Endothelial cell of umbilical vein (primary cell): ENCODE measurements at regions not wholly inside any gene's neighbourhood (a gene's known extent, or its start where the extent isn't known, plus 50 kb on each side); places are given as distances from the start of the nearest gene placed in this dataset.

ENCODE experiments used
- BruUV-seq: library from RNA; stranded (reverse); fragments of 400-500 nt; replicated peaks from 2 replicates; lab custom pipeline; 2021; lab: Mats Ljungman, UMichigan
- CTCF ChIA-PET: fragments of 300-600, 350-600 bp; sonication (Branson Sonifier 250); formaldehyde crosslinking; loops from one replicate; lab custom pipeline; 2021; ENCODE audit warnings: antibody characterized with exemption, inconsistent platforms; lab: Charles Lee
- POLR2A ChIA-PET: fragments of 300-600, 350-600 bp; sonication (Branson Sonifier 250); formaldehyde crosslinking; loops from one replicate; lab custom pipeline; 2021; ENCODE audit warnings: antibody characterized with exemption, inconsistent platforms; lab: Charles Lee
- DNase-seq: peaks from one replicate; pipeline ENCODE4 v3.0.0-alpha.2; 2011; ENCODE audit warnings: low read depth, low spot score
- FAIRE-seq: peaks from 2 replicates; lab custom pipeline; 2011; peaks lifted over from hg19 to GRCh38; lab: Jason Lieb, UNC
- H2AFZ ChIP-seq: 2 replicates; pipeline ENCODE4 v1.6.0; 2012; ENCODE audit warnings: low read depth, low read length, control low read depth, inconsistent platforms
- H3K27ac ChIP-seq: 2 replicates; pipeline ENCODE4 v1.5.1; 2011; ENCODE audit warnings: low read depth, mild to moderate bottlenecking, control low read depth, low read length, moderate library complexity; ENCODE audit not compliant: insufficient read depth
- H3K27me3 ChIP-seq, 2 experiments: 2 replicates each; pipeline versions ENCODE4 v1.6.0 to v1.6.1; 2011; ENCODE audit warnings: low read length in 2 of 2, mixed read lengths in 1 of 2; ENCODE audit not compliant: control insufficient read depth in 2 of 2, insufficient read depth in 2 of 2
- H3K36me3 ChIP-seq, 2 experiments: 2 replicates in 1 of 2; 3 replicates in 1 of 2; pipeline ENCODE4 v1.5.1; 2011; ENCODE audit warnings: low read length in 2 of 2, mild to moderate bottlenecking in 1 of 2, moderate library complexity in 1 of 2; ENCODE audit not compliant: control insufficient read depth in 2 of 2, insufficient read depth in 2 of 2; ENCODE audit errors: extremely low read depth in 1 of 2
- H3K4me1 ChIP-seq: 3 replicates; pipeline ENCODE4 v1.5.1; 2011; ENCODE audit warnings: mild to moderate bottlenecking, low read length; ENCODE audit not compliant: control insufficient read depth, insufficient read depth; ENCODE audit errors: extremely low read depth
- H3K4me2 ChIP-seq: 2 replicates; pipeline ENCODE4 v1.6.1; 2011; ENCODE audit warnings: low read length, control low read depth, mixed read lengths; ENCODE audit not compliant: insufficient read depth
- H3K4me3 ChIP-seq, 3 experiments: fragments of 200-600 bp in 1 of 3; sonication (generic), shearing (Covaris generic) in 1 of 3; replicated peaks in 1 of 3; 2 replicates each; pipeline ENCODE4 v1.5.1; 2011 to 2016; ENCODE audit warnings: control low read depth in 3 of 3, low read length in 3 of 3, mild to moderate bottlenecking in 2 of 3, inconsistent platforms in 1 of 3, low read depth in 1 of 3, moderate library complexity in 1 of 3; ENCODE audit not compliant: insufficient read depth in 1 of 3
- H3K79me2 ChIP-seq: 2 replicates; pipeline ENCODE4 v1.6.0; 2012; ENCODE audit warnings: low read length, inconsistent platforms; ENCODE audit not compliant: control insufficient read depth, insufficient read depth
- H3K9ac ChIP-seq: replicated peaks from 2 replicates; pipeline ENCODE3; 2011; ENCODE audit warnings: low read length, control low read depth; ENCODE audit not compliant: insufficient read depth; ENCODE audit errors: extremely low read depth
- H3K9me1 ChIP-seq: replicated peaks from 3 replicates; pipeline ENCODE4 v1.6.0; 2011; ENCODE audit warnings: mild to moderate bottlenecking, low read length; ENCODE audit not compliant: control insufficient read depth, insufficient read depth; ENCODE audit errors: extremely low read depth
- H3K9me3 ChIP-seq: replicated peaks from 2 replicates; pipeline ENCODE4 v1.5.1; 2012; ENCODE audit warnings: low read length, inconsistent platforms; ENCODE audit not compliant: control insufficient read depth, insufficient read depth
- H4K20me1 ChIP-seq: replicated peaks from 2 replicates; pipeline ENCODE3; 2011; ENCODE audit warnings: mild to moderate bottlenecking, low read length; ENCODE audit not compliant: control insufficient read depth, insufficient read depth; ENCODE audit errors: extremely low read depth
- CTCF ChIP-seq, 2 donors: IDR thresholded peaks; 1 replicate in 1 of 2; 2 replicates in 1 of 2; pipeline ENCODE4 v1.5.1; 2011; ENCODE audit warnings: low read length in 2 of 2, mild to moderate bottlenecking in 2 of 2, moderate library complexity in 2 of 2, control low read depth in 1 of 2, inconsistent platforms in 1 of 2, low read depth in 1 of 2; ENCODE audit not compliant: insufficient read depth in 1 of 2; ENCODE audit errors: extremely low read depth in 1 of 2
- EZH2 ChIP-seq: IDR thresholded peaks from 2 replicates; pipeline ENCODE4 v1.6.1; 2012; ENCODE audit warnings: borderline replicate concordance, low read depth, mild to moderate bottlenecking, moderate library complexity, low read length, inconsistent platforms; ENCODE audit not compliant: severe bottlenecking
- FOS ChIP-seq: IDR thresholded peaks from 2 replicates; pipeline ENCODE4 v1.6.1; 2011; ENCODE audit warnings: mild to moderate bottlenecking, low read length, moderate library complexity, borderline replicate concordance; ENCODE audit not compliant: insufficient read depth
- GATA2 ChIP-seq: IDR thresholded peaks from 2 replicates; pipeline ENCODE4 v1.7.0; 2011; ENCODE audit warnings: low read depth, mild to moderate bottlenecking, moderate library complexity, mixed read lengths, low read length; ENCODE audit not compliant: insufficient read length, insufficient read depth
- JUN ChIP-seq: IDR thresholded peaks from 2 replicates; pipeline ENCODE4 v1.6.1; 2011; ENCODE audit warnings: borderline replicate concordance, low read depth; ENCODE audit not compliant: insufficient read length, insufficient read depth
- MAX ChIP-seq: IDR thresholded peaks from 2 replicates; pipeline ENCODE4 v1.6.1; 2011; ENCODE audit not compliant: insufficient read depth, insufficient read length
- MYC ChIP-seq: IDR thresholded peaks from one replicate; pipeline ENCODE4 v1.6.1; 2011; ENCODE audit warnings: mild to moderate bottlenecking, low read depth, low read length
- POLR2A ChIP-seq: IDR thresholded peaks from 2 replicates; pipeline ENCODE4 v1.6.1; 2012; ENCODE audit warnings: low read depth, mild to moderate bottlenecking, control low read depth, low read length
- dilution Hi-C: fragments of 300-500 bp; cut with MboI; formaldehyde crosslinking; loops from one replicate; pipeline ENCODE4 v1.15.0; 2019; ENCODE audit warnings: low sequenced_read_pairs; ENCODE audit not compliant: extremely low pct_ligation_motif_present
- intact Hi-C: fragments of 100-400 bp; cut with micrococcal nuclease; formaldehyde crosslinking; loops from one replicate; pipeline ENCODE4 v1.10.0; 2022

- POLR2A ChIA-PET = no interaction called here
These were observed 1248.9 kb upstream of the CHAC2 start for GRCh38 chr2:52518678-52519077.

More at GRCh38 chr2:52518678-52519077, 1248.9 kb upstream of the CHAC2 start:
- H3K4me2 ChIP-seq = no peak overlapping the region
- H4K20me1 ChIP-seq = no peaks in the 10 kb centered on the region
- BruUV-seq = no TSS peak
- H2AFZ ChIP-seq = no peak overlapping the region
- dilution Hi-C loops (no loop called here), intact Hi-C loops (no loop called here)
- no peak overlapping the region for H3K9ac ChIP-seq
- no peaks in the 10 kb centered on the region for H3K36me3 ChIP-seq
- FAIRE-seq = no peak
- H3K27me3 ChIP-seq = no peaks in the 10 kb centered on the region
- no peak overlapping the region for H3K4me3 ChIP-seq
- H3K4me1 ChIP-seq = no peaks in the 10 kb centered on the region
- TF ChIP-seq JUN (no peak), FOS (no peak), POLR2A (no peak), MYC (no peak), MAX (no peak), EZH2 (no peak), GATA2 (no peak), CTCF (IDR thresholded peaks at IDR 0.05; ENCODE audit: extremely low read depth in 1 of 2, insufficient read depth in 1 of 2, low read depth in 1 of 2, low read length in 2 of 2) (no peak)
- DNase-seq = no peak
- no peaks in the 10 kb centered on the region for H3K79me2 ChIP-seq
- CTCF ChIA-PET = no interaction called here
- H3K9me3 ChIP-seq = no peaks in the 10 kb centered on the region
- H3K27ac ChIP-seq = no peak overlapping the region
- H3K9me1 ChIP-seq = no peaks in the 10 kb centered on the region
